ENCODE measurements at regions not wholly inside any gene's neighbourhood (a gene's known extent, or its start where the extent isn't known, plus 50 kb on each side); places are given as distances from the start of the nearest gene placed in this dataset.

- DNase-seq (ENCODE audit: low read depth in 2 of 2) = no peak
Measured at GRCh38 chr2:117712684-117713083, 101.8 kb upstream of the DDX18 start.

- DNase-seq (ENCODE audit: low read depth in 2 of 2) = no peak
Measured at GRCh38 chr2:117714110-117714509, 100.4 kb upstream of the DDX18 start.

- no peak for DNase-seq (ENCODE audit: low read depth in 2 of 2)
Measured at GRCh38 chr2:117714745-117715417, 99.6 kb upstream of the DDX18 start.

GRCh38 chr2:117716505-117716904 is 98.0 kb upstream of the DDX18 start:
- no peak for DNase-seq (ENCODE audit: low read depth in 2 of 2)

- no peak for DNase-seq (ENCODE audit: low read depth in 2 of 2)
Measured at GRCh38 chr2:117717072-117717471, 97.4 kb upstream of the DDX18 start.

GRCh38 chr2:117718048-117718447 is 96.4 kb upstream of the DDX18 start:
- DNase-seq (ENCODE audit: low read depth in 2 of 2) = no peak

- no peak for DNase-seq (ENCODE audit: low read depth in 2 of 2)
Measured at GRCh38 chr2:117720765-117721164, 93.7 kb upstream of the DDX18 start.

- no peak for DNase-seq (ENCODE audit: low read depth in 2 of 2)
Measured at GRCh38 chr2:117723483-117723882, 91.0 kb upstream of the DDX18 start.

GRCh38 chr2:117723888-117724434 is 90.5 kb upstream of the DDX18 start:
- no peak for DNase-seq (ENCODE audit: low read depth in 2 of 2)

- DNase-seq (ENCODE audit: low read depth in 2 of 2) = no peak
Measured at GRCh38 chr2:117726747-117727146, 87.7 kb upstream of the DDX18 start.

- no peak for DNase-seq (ENCODE audit: low read depth in 2 of 2)
Measured at GRCh38 chr2:117737846-117738245, 76.6 kb upstream of the DDX18 start.

GRCh38 chr2:117738991-117739839 is 75.3 kb upstream of the DDX18 start:
- DNase-seq (ENCODE audit: low read depth in 2 of 2) = no peak

- no peak for DNase-seq (ENCODE audit: low read depth in 2 of 2)
Measured at GRCh38 chr2:117745537-117745936, 69.0 kb upstream of the DDX18 start.

GRCh38 chr2:117755768-117756167 is 58.7 kb upstream of the DDX18 start:
- no peak for DNase-seq (ENCODE audit: low read depth in 2 of 2)

GRCh38 chr2:117760916-117761315 is 53.6 kb upstream of the DDX18 start:
- no peak for DNase-seq (ENCODE audit: low read depth in 2 of 2)

GRCh38 chr2:117762454-117762853 is 52.0 kb upstream of the DDX18 start:
- no peak for DNase-seq (ENCODE audit: low read depth in 2 of 2)

- no peak for DNase-seq (ENCODE audit: low read depth in 2 of 2)
Measured at GRCh38 chr2:117763804-117764203, 50.7 kb upstream of the DDX18 start.
